IMR-90 (cell line): ENCODE measurements at regions not wholly inside any gene's neighbourhood (a gene's known extent, or its start where the extent isn't known, plus 50 kb on each side); places are given as distances from the start of the nearest gene placed in this dataset.

Experiments
- CEBPB ChIP-seq: IDR thresholded peaks from 2 replicates; pipeline ENCODE4 v1.6.1; 2012; ENCODE audit warnings: low read depth, low read length, improper control_type of control experiment
- ELK1 ChIP-seq: fragments of 150-350 bp; IDR thresholded peaks from 2 replicates; pipeline ENCODE4 v1.6.1; 2016; ENCODE audit warnings: low read depth, mild to moderate bottlenecking, low read length, moderate library complexity, borderline replicate concordance
- MAZ ChIP-seq: IDR thresholded peaks from 2 replicates; pipeline ENCODE4 v1.6.1; 2012; ENCODE audit warnings: low read depth, mild to moderate bottlenecking, low read length, improper control_type of control experiment, moderate library complexity, borderline replicate concordance
- MXI1 ChIP-seq: IDR thresholded peaks from 2 replicates; pipeline ENCODE4 v1.6.1; 2012; ENCODE audit warnings: low read depth, mild to moderate bottlenecking, low read length, moderate library complexity, borderline replicate concordance
- POLR2A ChIP-seq: IDR thresholded peaks from 2 replicates; pipeline ENCODE4 v1.6.1; 2012; ENCODE audit warnings: mild to moderate bottlenecking, low read depth, low read length
- RCOR1 ChIP-seq: IDR thresholded peaks from 2 replicates; pipeline ENCODE4 v1.6.1; 2012; ENCODE audit warnings: mild to moderate bottlenecking, low read length, improper control_type of control experiment; ENCODE audit not compliant: insufficient replicate concordance
- RFX5 ChIP-seq: IDR thresholded peaks from 2 replicates; pipeline ENCODE4 v1.8.0; 2012; ENCODE audit warnings: low read depth, mild to moderate bottlenecking, low read length, moderate library complexity
- SMC3 ChIP-seq: fragments of 150-350 bp; IDR thresholded peaks from 2 replicates; pipeline ENCODE4 v1.6.1; 2016; ENCODE audit warnings: low read depth, mild to moderate bottlenecking, antibody characterized with exemption, low read length, moderate library complexity
- TF ChIP-seq, protein P1 (sequence below): conservative IDR thresholded peaks from 2 replicates; pipeline ENCODE4 v1.5.1; 2012; ENCODE audit warnings: mild to moderate bottlenecking, low read depth, low read length, improper control_type of control experiment
- TF ChIP-seq, protein P2 (sequence below): fragments of 150-350 bp; IDR thresholded peaks from 2 replicates; pipeline ENCODE4 v1.6.1; 2017; ENCODE audit warnings: mild to moderate bottlenecking, antibody characterized with exemption, low read length, low read depth

DNA sequence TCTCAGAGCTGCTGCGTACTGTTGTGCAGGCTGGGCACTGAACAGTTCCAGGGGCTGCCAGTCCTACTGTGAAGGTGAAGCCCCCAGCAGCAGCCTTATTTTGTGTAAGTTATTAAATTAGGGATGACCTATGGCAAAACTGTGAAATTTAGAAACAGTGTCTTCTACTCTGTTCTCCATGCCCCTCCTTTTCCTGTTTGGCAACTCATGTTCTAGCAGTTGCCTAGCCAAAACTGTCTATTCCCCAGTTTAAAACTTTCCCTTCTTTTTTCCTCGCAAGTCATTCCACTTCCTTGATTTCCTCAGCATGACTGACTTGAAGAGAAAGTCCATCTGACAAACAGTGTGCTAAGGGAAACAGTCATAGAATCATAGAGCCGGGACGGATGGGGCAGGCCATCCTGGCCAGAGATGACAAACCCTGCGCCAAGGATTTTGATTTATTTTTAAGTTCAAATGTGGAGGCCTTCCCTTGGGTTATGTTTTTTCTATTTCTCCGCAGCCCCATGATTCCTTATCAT, 78.1 kb upstream of the OLFM4 start:
- no peak for TF ChIP-seq POLR2A
- TF ChIP-seq, protein P1, sequence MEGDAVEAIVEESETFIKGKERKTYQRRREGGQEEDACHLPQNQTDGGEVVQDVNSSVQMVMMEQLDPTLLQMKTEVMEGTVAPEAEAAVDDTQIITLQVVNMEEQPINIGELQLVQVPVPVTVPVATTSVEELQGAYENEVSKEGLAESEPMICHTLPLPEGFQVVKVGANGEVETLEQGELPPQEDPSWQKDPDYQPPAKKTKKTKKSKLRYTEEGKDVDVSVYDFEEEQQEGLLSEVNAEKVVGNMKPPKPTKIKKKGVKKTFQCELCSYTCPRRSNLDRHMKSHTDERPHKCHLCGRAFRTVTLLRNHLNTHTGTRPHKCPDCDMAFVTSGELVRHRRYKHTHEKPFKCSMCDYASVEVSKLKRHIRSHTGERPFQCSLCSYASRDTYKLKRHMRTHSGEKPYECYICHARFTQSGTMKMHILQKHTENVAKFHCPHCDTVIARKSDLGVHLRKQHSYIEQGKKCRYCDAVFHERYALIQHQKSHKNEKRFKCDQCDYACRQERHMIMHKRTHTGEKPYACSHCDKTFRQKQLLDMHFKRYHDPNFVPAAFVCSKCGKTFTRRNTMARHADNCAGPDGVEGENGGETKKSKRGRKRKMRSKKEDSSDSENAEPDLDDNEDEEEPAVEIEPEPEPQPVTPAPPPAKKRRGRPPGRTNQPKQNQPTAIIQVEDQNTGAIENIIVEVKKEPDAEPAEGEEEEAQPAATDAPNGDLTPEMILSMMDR = no peak
- TF ChIP-seq CEBPB = no peak
- no peak for TF ChIP-seq SMC3
- no peak for TF ChIP-seq ELK1
- no peak for TF ChIP-seq MXI1
- no peak for TF ChIP-seq RFX5
- TF ChIP-seq MAZ = no peak
- no peak for TF ChIP-seq RCOR1
- TF ChIP-seq, protein P2, sequence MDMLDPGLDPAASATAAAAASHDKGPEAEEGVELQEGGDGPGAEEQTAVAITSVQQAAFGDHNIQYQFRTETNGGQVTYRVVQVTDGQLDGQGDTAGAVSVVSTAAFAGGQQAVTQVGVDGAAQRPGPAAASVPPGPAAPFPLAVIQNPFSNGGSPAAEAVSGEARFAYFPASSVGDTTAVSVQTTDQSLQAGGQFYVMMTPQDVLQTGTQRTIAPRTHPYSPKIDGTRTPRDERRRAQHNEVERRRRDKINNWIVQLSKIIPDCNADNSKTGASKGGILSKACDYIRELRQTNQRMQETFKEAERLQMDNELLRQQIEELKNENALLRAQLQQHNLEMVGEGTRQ = no peak
